ENCODE measurements at regions not wholly inside any gene's neighbourhood (a gene's known extent, or its start where the extent isn't known, plus 50 kb on each side); places are given as distances from the start of the nearest gene placed in this dataset.

GRCh38 chr9:79193001-79193400 lies 378.8 kb upstream of the TLE4 start (continued):
- TF ChIP-seq GABPA (IDR thresholded peaks at IDR 0.05; ENCODE audit: borderline replicate concordance, insufficient read depth, low read length) = no peak
- TF ChIP-seq POU5F1 (IDR thresholded peaks at IDR 0.05; ENCODE audit: low read depth, low read length) = no peak
